Fibroblast of lung (primary cell): ENCODE measurements at regions not wholly inside any gene's neighbourhood (a gene's known extent, or its start where the extent isn't known, plus 50 kb on each side); places are given as distances from the start of the nearest gene placed in this dataset.

Experiments used
- DNase-seq, 2 donors: peaks; one replicate each; pipeline versions ENCODE4 v3.0.0 to v3.0.0-alpha.2; 2010; ENCODE audit warnings: low read depth in 2 of 2
- H2AFZ ChIP-seq: 2 replicates; pipeline ENCODE4 v1.5.1; 2012; ENCODE audit warnings: low read length, control low read depth, inconsistent platforms
- H3K27ac ChIP-seq: 2 replicates; pipeline ENCODE4 v1.5.1; 2011; ENCODE audit warnings: low read length, control low read depth; ENCODE audit not compliant: insufficient read depth
- H3K27me3 ChIP-seq: 2 replicates; pipeline ENCODE4 v1.5.1; 2011; ENCODE audit warnings: mild to moderate bottlenecking, low read length; ENCODE audit not compliant: control insufficient read depth, insufficient read depth
- H3K36me3 ChIP-seq: 2 replicates; pipeline ENCODE4 v1.5.1; 2011; ENCODE audit warnings: low read length; ENCODE audit not compliant: control insufficient read depth, insufficient read depth
- H3K4me1 ChIP-seq: 2 replicates; pipeline ENCODE4 v1.5.1; 2011; ENCODE audit warnings: low read length; ENCODE audit not compliant: control insufficient read depth, insufficient read depth; ENCODE audit errors: extremely low read depth
- H3K4me2 ChIP-seq: 2 replicates; pipeline ENCODE4 v1.5.1; 2011; ENCODE audit warnings: low read length, control low read depth; ENCODE audit not compliant: insufficient read depth; ENCODE audit errors: extremely low read depth
- H3K4me3 ChIP-seq, 4 experiments: fragments of 200-600 bp in 1 of 4; sonication (generic) in 1 of 4; replicated peaks in 1 of 4; 2 replicates each; pipeline ENCODE4 v1.5.1; 2011 to 2016; ENCODE audit warnings: low read length in 4 of 4, low read depth in 3 of 4, mild to moderate bottlenecking in 3 of 4, control low read depth in 2 of 4, inconsistent platforms in 1 of 4, mixed read lengths in 1 of 4; ENCODE audit not compliant: insufficient read depth in 1 of 4; ENCODE audit errors: control extremely low read depth in 1 of 4
- H3K79me2 ChIP-seq: 2 replicates; pipeline ENCODE4 v1.5.1; 2012; ENCODE audit warnings: mild to moderate bottlenecking, low read length, inconsistent platforms; ENCODE audit not compliant: control insufficient read depth, insufficient read depth
- H3K9ac ChIP-seq: 2 replicates; pipeline ENCODE4 v1.5.1; 2011; ENCODE audit warnings: mild to moderate bottlenecking, low read length, control low read depth; ENCODE audit not compliant: insufficient read depth
- H3K9me3 ChIP-seq: 2 replicates; pipeline ENCODE4 v1.5.1; 2012; ENCODE audit warnings: low read depth, low read length; ENCODE audit not compliant: control insufficient read depth, insufficient read depth
- H4K20me1 ChIP-seq: 2 replicates; pipeline ENCODE4 v1.5.1; 2011; ENCODE audit warnings: low read length; ENCODE audit not compliant: control insufficient read depth, insufficient read depth; ENCODE audit errors: extremely low read depth
- EZH2 ChIP-seq: IDR thresholded peaks from 2 replicates; pipeline ENCODE4 v1.5.1; 2012; ENCODE audit warnings: low read length, control low read depth, mild to moderate bottlenecking; ENCODE audit errors: missing control alignments
- TF ChIP-seq, protein P1 (sequence below), 2 donors: IDR thresholded peaks in 1 of 2; conservative IDR thresholded peaks in 1 of 2; 1 replicate in 1 of 2; 2 replicates in 1 of 2; pipeline ENCODE4 v1.5.1; 2011 to 2012; ENCODE audit warnings: low read length in 2 of 2, control low read depth in 1 of 2, inconsistent platforms in 1 of 2, low read depth in 1 of 2, mild to moderate bottlenecking in 1 of 2

DNA sequence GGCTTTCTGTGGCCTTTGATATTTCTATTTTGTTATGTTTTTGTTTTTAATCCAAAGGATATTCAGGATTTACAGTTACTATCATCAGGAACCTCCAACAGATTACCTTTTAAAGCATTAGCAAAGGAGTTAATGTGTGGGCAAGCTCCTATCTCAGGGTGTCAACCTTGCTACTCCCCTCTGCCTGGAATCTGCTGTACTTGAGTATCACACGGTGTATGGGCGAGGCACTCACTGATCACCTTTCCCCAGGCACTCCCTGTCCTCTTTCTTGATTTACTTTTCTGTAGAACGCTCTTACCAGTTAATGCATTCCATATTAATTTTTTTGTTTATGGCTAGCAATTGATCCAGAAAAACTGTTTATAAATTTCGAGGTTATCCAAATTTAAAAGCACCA, 117.0 kb upstream of the GAS1 start:
- Histone ChIP-seq H3K4me1 (no peaks in the 10 kb centered on the region), H3K27ac (no peak overlapping the region), H3K4me3 (no peak overlapping the region), H3K9ac (no peak overlapping the region), H3K4me2 (no peak overlapping the region), H3K79me2 (no peaks in the 10 kb centered on the region), H2AFZ (no peak overlapping the region), H3K36me3 (no peaks in the 10 kb centered on the region), H3K27me3 (no peaks in the 10 kb centered on the region), H4K20me1 (no peaks in the 10 kb centered on the region), H3K9me3 (no peaks in the 10 kb centered on the region)
- DNase-seq, result no peak
- TF ChIP-seq, protein P1, sequence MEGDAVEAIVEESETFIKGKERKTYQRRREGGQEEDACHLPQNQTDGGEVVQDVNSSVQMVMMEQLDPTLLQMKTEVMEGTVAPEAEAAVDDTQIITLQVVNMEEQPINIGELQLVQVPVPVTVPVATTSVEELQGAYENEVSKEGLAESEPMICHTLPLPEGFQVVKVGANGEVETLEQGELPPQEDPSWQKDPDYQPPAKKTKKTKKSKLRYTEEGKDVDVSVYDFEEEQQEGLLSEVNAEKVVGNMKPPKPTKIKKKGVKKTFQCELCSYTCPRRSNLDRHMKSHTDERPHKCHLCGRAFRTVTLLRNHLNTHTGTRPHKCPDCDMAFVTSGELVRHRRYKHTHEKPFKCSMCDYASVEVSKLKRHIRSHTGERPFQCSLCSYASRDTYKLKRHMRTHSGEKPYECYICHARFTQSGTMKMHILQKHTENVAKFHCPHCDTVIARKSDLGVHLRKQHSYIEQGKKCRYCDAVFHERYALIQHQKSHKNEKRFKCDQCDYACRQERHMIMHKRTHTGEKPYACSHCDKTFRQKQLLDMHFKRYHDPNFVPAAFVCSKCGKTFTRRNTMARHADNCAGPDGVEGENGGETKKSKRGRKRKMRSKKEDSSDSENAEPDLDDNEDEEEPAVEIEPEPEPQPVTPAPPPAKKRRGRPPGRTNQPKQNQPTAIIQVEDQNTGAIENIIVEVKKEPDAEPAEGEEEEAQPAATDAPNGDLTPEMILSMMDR (conservative IDR thresholded peaks at IDR 0.05 in 1 of 2, IDR thresholded peaks at IDR 0.05 in 1 of 2; ENCODE audit: low read depth in 1 of 2, low read length in 2 of 2), result no peak
- TF ChIP-seq EZH2, result no peak

DNA sequence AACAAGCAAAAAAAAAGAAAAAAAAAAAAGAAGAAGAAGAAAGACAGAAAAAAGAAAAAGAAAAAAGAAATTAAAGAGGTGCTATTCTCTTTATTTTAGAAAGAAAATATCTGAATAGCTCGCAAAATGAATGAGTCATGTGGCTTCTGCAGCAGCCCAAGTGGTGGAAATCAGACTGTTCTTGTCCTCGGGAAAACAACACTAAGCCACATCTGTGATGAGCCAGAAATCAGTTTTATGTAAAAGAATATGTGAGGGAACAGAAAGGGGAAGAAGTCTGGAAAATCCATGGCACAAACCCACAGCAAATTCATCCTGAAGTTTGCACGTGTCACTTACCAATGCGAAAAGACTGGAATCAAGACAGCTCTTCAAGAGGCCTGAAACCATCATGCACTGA, 118.7 kb upstream of the GAS1 start:
- no peaks in the 10 kb centered on the region for H4K20me1 ChIP-seq
- H3K27ac ChIP-seq, result no peak overlapping the region
- DNase-seq, result no peak
- no peak overlapping the region for H2AFZ ChIP-seq
- H3K27me3 ChIP-seq, result no peaks in the 10 kb centered on the region
- H3K9me3 ChIP-seq, result no peaks in the 10 kb centered on the region
- H3K9ac ChIP-seq, result no peak overlapping the region
- TF ChIP-seq, protein P1 (conservative IDR thresholded peaks at IDR 0.05 in 1 of 2, IDR thresholded peaks at IDR 0.05 in 1 of 2; ENCODE audit: low read depth in 1 of 2, low read length in 2 of 2), result no peak
- no peak for TF ChIP-seq EZH2
- H3K4me1 ChIP-seq, result no peaks in the 10 kb centered on the region
- H3K36me3 ChIP-seq, result no peaks in the 10 kb centered on the region
- H3K79me2 ChIP-seq, result no peaks in the 10 kb centered on the region
- H3K4me2 ChIP-seq, result no peak overlapping the region
- H3K4me3 ChIP-seq, result no peak overlapping the region

DNA sequence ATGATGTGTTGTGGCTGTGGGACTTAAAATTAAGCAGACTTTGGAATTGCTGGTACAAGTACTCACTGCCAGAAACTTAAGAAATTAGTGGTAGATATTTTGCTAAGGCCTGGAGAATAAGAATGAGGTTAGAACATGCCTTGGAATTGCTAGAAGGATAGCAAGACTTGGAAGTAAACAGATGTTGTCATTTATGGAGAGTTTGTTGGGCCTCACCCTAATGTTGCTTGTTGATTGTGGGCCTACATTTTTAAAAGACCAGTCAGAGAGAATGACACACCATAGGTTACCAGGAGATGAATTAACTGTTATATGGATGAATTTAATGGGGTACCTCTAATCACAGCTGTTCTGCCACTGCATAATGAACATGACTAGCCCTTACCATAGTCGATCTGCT, 120.1 kb upstream of the GAS1 start:
- Histone ChIP-seq H3K9me3 (no peaks in the 10 kb centered on the region), H3K4me1 (no peaks in the 10 kb centered on the region), H3K36me3 (no peaks in the 10 kb centered on the region), H2AFZ (no peak overlapping the region), H3K9ac (no peak overlapping the region), H3K27ac (no peak overlapping the region), H3K4me3 (no peak overlapping the region), H3K79me2 (no peaks in the 10 kb centered on the region), H4K20me1 (no peaks in the 10 kb centered on the region), H3K27me3 (no peaks in the 10 kb centered on the region), H3K4me2 (no peak overlapping the region)
- TF ChIP-seq EZH2, result no peak
- TF ChIP-seq, protein P1 (conservative IDR thresholded peaks at IDR 0.05 in 1 of 2, IDR thresholded peaks at IDR 0.05 in 1 of 2; ENCODE audit: low read depth in 1 of 2, low read length in 2 of 2), result no peak
- no peak for DNase-seq
